ENCODE measurements at regions not wholly inside any gene's neighbourhood (a gene's known extent, or its start where the extent isn't known, plus 50 kb on each side); places are given as distances from the start of the nearest gene placed in this dataset.
A peak's percentile ranks its signal among the peaks of the same experiment; 100 is the strongest.

DNA sequence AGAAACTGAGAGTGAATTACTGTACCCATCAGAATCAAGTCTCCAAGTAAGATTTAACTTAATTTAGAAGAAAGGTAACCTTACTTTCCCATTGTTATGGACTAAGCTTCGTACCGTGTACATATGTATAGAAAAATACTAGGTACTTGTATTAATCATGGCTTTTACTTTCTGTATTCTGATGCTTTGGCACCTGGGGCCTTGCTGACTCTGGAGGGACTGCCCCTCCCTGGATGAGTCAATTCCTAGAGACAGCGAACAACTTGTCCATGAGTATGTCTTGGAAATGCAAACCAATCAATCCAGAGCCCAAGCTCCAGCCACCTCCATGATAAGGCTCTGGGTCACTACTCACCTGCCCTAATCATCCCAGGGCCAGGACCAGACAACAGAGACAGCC is 50.0 kb upstream of the DGKG start:
- peak; percentile 89 for DNase-seq (ENCODE audit: low read depth)
- no peak overlapping the region for H3K4me3 ChIP-seq (ENCODE audit: low read length)
- TF ChIP-seq, protein P1, sequence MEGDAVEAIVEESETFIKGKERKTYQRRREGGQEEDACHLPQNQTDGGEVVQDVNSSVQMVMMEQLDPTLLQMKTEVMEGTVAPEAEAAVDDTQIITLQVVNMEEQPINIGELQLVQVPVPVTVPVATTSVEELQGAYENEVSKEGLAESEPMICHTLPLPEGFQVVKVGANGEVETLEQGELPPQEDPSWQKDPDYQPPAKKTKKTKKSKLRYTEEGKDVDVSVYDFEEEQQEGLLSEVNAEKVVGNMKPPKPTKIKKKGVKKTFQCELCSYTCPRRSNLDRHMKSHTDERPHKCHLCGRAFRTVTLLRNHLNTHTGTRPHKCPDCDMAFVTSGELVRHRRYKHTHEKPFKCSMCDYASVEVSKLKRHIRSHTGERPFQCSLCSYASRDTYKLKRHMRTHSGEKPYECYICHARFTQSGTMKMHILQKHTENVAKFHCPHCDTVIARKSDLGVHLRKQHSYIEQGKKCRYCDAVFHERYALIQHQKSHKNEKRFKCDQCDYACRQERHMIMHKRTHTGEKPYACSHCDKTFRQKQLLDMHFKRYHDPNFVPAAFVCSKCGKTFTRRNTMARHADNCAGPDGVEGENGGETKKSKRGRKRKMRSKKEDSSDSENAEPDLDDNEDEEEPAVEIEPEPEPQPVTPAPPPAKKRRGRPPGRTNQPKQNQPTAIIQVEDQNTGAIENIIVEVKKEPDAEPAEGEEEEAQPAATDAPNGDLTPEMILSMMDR (IDR thresholded peaks at IDR 0.05; ENCODE audit: insufficient read depth, low read depth, low read length, missing control alignments) = no peak

Data from epithelial cell of esophagus (primary cell).